Esophagus squamous epithelium (tissue), 4 donors: ENCODE measurements at regions not wholly inside any gene's neighbourhood (a gene's known extent, or its start where the extent isn't known, plus 50 kb on each side); places are given as distances from the start of the nearest gene placed in this dataset.

ENCODE experiments used
- CTCF ChIP-seq, 6 experiments: fragments of 450-650 bp in 4 of 6; fragments of 200-600 bp in 2 of 6; sonication (generic) in 2 of 6; IDR thresholded peaks; one replicate each; pipeline ENCODE4 v1.5.1; 2016 to 2019; ENCODE audit warnings: antibody characterized with exemption in 6 of 6, mild to moderate bottlenecking in 4 of 6, moderate library complexity in 4 of 6
- POLR2A ChIP-seq, 4 donors: fragments of 450-650 bp; IDR thresholded peaks; one replicate each; pipeline ENCODE4 v1.6.1; 2017; ENCODE audit warnings: antibody characterized with exemption in 4 of 4, mild to moderate bottlenecking in 4 of 4, moderate library complexity in 3 of 4

- no peak for TF ChIP-seq CTCF (IDR thresholded peaks at IDR 0.05)
- TF ChIP-seq POLR2A (IDR thresholded peaks at IDR 0.05) = no peak
These were observed 332.6 kb upstream of the NCKAP5 start for GRCh38 chr2:133900909-133901308.
